ENCODE measurements at regions not wholly inside any gene's neighbourhood (a gene's known extent, or its start where the extent isn't known, plus 50 kb on each side); places are given as distances from the start of the nearest gene placed in this dataset.

DNA sequence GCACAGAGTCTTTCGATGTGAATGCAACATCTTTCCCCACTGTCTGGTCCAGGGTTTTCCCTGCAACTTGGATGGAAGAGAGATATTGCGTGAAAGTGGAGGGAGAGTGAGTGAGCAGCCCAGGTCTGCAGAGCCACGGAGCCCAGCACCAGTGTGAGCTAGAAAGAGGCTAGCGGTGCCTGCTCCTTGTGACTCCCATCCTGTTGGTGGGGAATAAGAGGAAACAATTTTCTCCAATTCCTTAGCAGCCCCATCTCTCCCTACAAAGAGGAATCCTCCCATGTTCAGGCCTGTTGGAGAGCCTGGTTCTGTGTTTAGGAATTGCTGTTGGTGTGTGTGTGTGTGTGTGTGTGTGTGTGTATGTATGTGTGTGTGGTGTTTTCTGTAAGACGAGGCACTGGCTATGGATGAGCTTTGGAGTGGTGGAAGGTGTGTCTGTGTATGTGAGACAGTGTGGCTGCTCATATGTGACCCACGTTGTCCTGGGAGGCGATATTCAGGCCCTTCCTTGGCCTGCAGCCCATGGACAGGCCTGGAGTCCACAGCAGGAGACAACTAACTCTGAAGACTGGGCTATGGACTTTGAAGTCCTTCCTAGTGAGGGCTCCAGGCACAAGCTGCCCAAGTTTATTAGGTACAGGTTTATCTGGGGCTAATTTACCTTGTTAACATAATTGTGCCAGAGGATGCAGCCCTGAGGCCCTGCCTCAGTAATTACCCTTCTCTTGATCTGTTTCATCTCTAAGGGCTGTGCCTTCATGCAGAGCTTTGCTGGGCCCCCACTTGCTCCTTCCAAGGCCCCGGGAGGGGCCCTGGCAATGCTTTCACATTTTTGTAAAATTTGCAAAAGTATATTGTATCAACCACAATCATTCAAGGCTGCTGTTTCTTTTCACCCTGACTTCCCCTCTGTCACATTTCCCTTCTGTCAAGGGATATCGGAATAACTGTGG, 88.6 kb upstream of the HAAO start:
- no peaks in the 10 kb centered on the region for H3K9me2 ChIP-seq (ENCODE audit: insufficient read depth)
- ATAC-seq = no peak
- H3K27me3 ChIP-seq (ENCODE audit: insufficient read depth) = no peaks in the 10 kb centered on the region
- H3K36me3 ChIP-seq (ENCODE audit: insufficient read depth) = no peaks in the 10 kb centered on the region
- H3K27me3 Mint-ChIP-seq (ENCODE audit: insufficient read depth, low read depth, poor library complexity) = peaks cover 7% of the 10 kb centered on the region
- no peak overlapping the region for H3K4me3 Mint-ChIP-seq
- TF ChIP-seq EZH2 (IDR thresholded peaks at IDR 0.05; ENCODE audit: low read depth, unreplicated experiment) = no peak
- TF ChIP-seq CREB1 (CRISPR knock-in tag; IDR thresholded peaks at IDR 0.05; ENCODE audit: low read depth) = no peak
- no peak overlapping the region for H3K27ac Mint-ChIP-seq
- H2AFZ ChIP-seq = no peak overlapping the region
- peaks cover 3% of the 10 kb centered on the region; the same call in 2 of the 3 replicates for H3K4me1 Mint-ChIP-seq
- H3K27ac ChIP-seq (ENCODE audit: low read depth) = no peak overlapping the region
- H4K20me1 ChIP-seq (replicated peaks; ENCODE audit: insufficient read depth) = no peaks in the 10 kb centered on the region
- H3K9me3 Mint-ChIP-seq = no peaks in the 10 kb centered on the region
- H3K4me2 ChIP-seq = no peak overlapping the region
- no peaks in the 10 kb centered on the region for H3K4me1 ChIP-seq (ENCODE audit: insufficient read depth)
- no peak for DNase-seq (ENCODE audit: low spot score)
- no peak overlapping the region for H3K4me3 ChIP-seq
- H3F3A ChIP-seq (replicated peaks; ENCODE audit: low read depth) = no peaks in the 10 kb centered on the region
- no peaks in the 10 kb centered on the region for H3K36me3 Mint-ChIP-seq (ENCODE audit: low read depth)
- no peaks in the 10 kb centered on the region for H3K79me2 ChIP-seq (replicated peaks; ENCODE audit: insufficient read depth)

DNA sequence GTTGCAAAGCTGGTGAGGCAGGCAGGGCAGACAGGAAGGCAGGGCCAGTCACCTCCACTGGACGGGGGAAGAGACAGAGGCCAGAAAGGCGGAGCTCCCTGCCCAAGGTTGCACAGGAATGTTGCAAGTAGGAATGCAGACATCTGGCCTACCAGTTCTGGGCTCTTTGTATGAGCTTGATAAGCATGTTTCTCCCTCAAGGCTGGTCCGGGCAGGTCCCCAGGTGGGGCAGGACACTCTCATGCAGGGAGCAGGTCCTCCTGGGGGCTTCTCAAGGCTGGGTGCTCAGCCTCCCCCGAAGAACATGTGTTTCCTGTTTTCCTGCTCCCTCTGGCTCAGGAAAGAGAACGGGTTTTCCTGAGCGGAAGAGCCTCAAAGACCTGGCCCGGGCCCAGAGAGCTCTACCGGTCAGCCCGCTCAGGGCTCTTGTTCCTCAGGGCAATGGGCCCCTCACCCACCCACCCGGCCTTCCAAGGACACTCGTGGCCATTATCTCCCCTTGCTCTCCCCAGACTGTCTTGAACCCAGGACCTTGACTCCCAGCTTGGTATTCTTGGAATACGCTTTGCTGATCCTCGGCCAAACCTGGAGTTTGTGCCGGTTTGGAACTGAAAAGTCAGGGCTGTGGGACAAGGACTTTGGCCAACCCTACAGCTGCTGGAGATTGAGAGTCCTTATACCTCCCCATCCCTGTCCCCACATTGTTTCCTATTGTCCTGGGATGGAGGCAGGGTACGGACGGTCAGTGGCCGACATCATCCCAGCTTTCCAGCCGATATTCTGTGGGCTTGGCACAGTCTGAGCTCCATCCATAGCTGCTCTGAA, 87.7 kb upstream of the HAAO start:
- no peaks in the 10 kb centered on the region for H3K9me3 Mint-ChIP-seq
- H3K27me3 Mint-ChIP-seq (ENCODE audit: insufficient read depth, low read depth, poor library complexity) = peaks cover 7% of the 10 kb centered on the region
- no peak overlapping the region for H3K27ac Mint-ChIP-seq
- H3K4me2 ChIP-seq = no peak overlapping the region
- no peaks in the 10 kb centered on the region for H3F3A ChIP-seq (replicated peaks; ENCODE audit: low read depth)
- H3K9me2 ChIP-seq (ENCODE audit: insufficient read depth) = no peaks in the 10 kb centered on the region
- H2AFZ ChIP-seq = peak overlapping the region; percentile 63
- H3K36me3 ChIP-seq (ENCODE audit: insufficient read depth) = no peaks in the 10 kb centered on the region
- peak; percentile 24 for DNase-seq (ENCODE audit: low spot score)
- no peak overlapping the region for H3K27ac ChIP-seq (ENCODE audit: low read depth)
- no peak overlapping the region for H3K4me3 Mint-ChIP-seq
- peaks cover 3% of the 10 kb centered on the region; the same call in 2 of the 3 replicates for H3K4me1 Mint-ChIP-seq
- H3K27me3 ChIP-seq (ENCODE audit: insufficient read depth) = no peaks in the 10 kb centered on the region
- no peaks in the 10 kb centered on the region for H3K36me3 Mint-ChIP-seq (ENCODE audit: low read depth)
- no peaks in the 10 kb centered on the region for H4K20me1 ChIP-seq (replicated peaks; ENCODE audit: insufficient read depth)
- no peaks in the 10 kb centered on the region for H3K79me2 ChIP-seq (replicated peaks; ENCODE audit: insufficient read depth)
- no peak for TF ChIP-seq JUNB (IDR thresholded peaks at IDR 0.05; ENCODE audit: unreplicated experiment)
- TF ChIP-seq, protein P1, sequence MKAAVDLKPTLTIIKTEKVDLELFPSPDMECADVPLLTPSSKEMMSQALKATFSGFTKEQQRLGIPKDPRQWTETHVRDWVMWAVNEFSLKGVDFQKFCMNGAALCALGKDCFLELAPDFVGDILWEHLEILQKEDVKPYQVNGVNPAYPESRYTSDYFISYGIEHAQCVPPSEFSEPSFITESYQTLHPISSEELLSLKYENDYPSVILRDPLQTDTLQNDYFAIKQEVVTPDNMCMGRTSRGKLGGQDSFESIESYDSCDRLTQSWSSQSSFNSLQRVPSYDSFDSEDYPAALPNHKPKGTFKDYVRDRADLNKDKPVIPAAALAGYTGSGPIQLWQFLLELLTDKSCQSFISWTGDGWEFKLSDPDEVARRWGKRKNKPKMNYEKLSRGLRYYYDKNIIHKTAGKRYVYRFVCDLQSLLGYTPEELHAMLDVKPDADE (IDR thresholded peaks at IDR 0.05) = no peak
- TF ChIP-seq CREB1 (CRISPR knock-in tag; IDR thresholded peaks at IDR 0.05; ENCODE audit: low read depth) = no peak
- no peak for TF ChIP-seq EZH2phosphoT487 (IDR thresholded peaks at IDR 0.05; ENCODE audit: unreplicated experiment)
- no peak for TF ChIP-seq ZNF331 (CRISPR knock-in tag; IDR thresholded peaks at IDR 0.05; ENCODE audit: low read depth)
- TF ChIP-seq, protein P2, sequence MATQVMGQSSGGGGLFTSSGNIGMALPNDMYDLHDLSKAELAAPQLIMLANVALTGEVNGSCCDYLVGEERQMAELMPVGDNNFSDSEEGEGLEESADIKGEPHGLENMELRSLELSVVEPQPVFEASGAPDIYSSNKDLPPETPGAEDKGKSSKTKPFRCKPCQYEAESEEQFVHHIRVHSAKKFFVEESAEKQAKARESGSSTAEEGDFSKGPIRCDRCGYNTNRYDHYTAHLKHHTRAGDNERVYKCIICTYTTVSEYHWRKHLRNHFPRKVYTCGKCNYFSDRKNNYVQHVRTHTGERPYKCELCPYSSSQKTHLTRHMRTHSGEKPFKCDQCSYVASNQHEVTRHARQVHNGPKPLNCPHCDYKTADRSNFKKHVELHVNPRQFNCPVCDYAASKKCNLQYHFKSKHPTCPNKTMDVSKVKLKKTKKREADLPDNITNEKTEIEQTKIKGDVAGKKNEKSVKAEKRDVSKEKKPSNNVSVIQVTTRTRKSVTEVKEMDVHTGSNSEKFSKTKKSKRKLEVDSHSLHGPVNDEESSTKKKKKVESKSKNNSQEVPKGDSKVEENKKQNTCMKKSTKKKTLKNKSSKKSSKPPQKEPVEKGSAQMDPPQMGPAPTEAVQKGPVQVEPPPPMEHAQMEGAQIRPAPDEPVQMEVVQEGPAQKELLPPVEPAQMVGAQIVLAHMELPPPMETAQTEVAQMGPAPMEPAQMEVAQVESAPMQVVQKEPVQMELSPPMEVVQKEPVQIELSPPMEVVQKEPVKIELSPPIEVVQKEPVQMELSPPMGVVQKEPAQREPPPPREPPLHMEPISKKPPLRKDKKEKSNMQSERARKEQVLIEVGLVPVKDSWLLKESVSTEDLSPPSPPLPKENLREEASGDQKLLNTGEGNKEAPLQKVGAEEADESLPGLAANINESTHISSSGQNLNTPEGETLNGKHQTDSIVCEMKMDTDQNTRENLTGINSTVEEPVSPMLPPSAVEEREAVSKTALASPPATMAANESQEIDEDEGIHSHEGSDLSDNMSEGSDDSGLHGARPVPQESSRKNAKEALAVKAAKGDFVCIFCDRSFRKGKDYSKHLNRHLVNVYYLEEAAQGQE (IDR thresholded peaks at IDR 0.05; ENCODE audit: unreplicated experiment) = no peak
- ATAC-seq = no peak
- H3K4me1 ChIP-seq (ENCODE audit: insufficient read depth) = no peaks in the 10 kb centered on the region
- no peak overlapping the region for H3K4me3 ChIP-seq

Measured in GM23338 (cell line).